H9 (cell line): ENCODE measurements at regions not wholly inside any gene's neighbourhood (a gene's known extent, or its start where the extent isn't known, plus 50 kb on each side); places are given as distances from the start of the nearest gene placed in this dataset.
"Not testable (repeated sequence)": the region's sequence is repeated elsewhere in the genome, so short reads cannot be mapped to it uniquely, and the experiment has no call there.

Source experiments
- DNase-seq: peaks from one replicate; pipeline ENCODE4 v3.0.0-alpha.2; 2017
- H2AFZ ChIP-seq: one replicate; pipeline ENCODE4 v1.6.1; 2013; ENCODE audit warnings: mild to moderate bottlenecking, low read length, control low read depth, moderate library complexity
- H2AK5ac ChIP-seq: 2 replicates; pipeline ENCODE4 v1.6.1; 2013; ENCODE audit warnings: low read length, control low read depth, mixed read lengths; ENCODE audit not compliant: insufficient read length
- H2BK120ac ChIP-seq: one replicate; pipeline ENCODE4 v1.6.1; 2013; ENCODE audit warnings: low read depth, mild to moderate bottlenecking, low read length, control low read depth, inconsistent platforms; ENCODE audit not compliant: poor library complexity, severe bottlenecking
- H2BK12ac ChIP-seq: 2 replicates; pipeline ENCODE4 v1.6.1; 2013; ENCODE audit warnings: low read length, control low read depth, mixed read lengths, low read depth; ENCODE audit not compliant: insufficient read length
- H2BK15ac ChIP-seq: 2 replicates; pipeline ENCODE4 v1.6.1; 2013; ENCODE audit warnings: low read depth, low read length, control low read depth
- H2BK20ac ChIP-seq: one replicate; pipeline ENCODE4 v1.6.1; 2013; ENCODE audit warnings: low read depth, mild to moderate bottlenecking, low read length, control low read depth, inconsistent platforms; ENCODE audit not compliant: poor library complexity, severe bottlenecking
- H2BK5ac ChIP-seq: 2 replicates; pipeline ENCODE4 v1.6.1; 2013; ENCODE audit warnings: low read length, control low read depth, mixed read lengths; ENCODE audit not compliant: insufficient read length
- H3K14ac ChIP-seq: 2 replicates; pipeline ENCODE4 v1.6.1; 2013; ENCODE audit warnings: low read length, control low read depth; ENCODE audit not compliant: insufficient read depth
- H3K18ac ChIP-seq: 2 replicates; pipeline ENCODE4 v1.6.1; 2013; ENCODE audit warnings: low read depth, mild to moderate bottlenecking, mixed read lengths, low read length, control low read depth; ENCODE audit not compliant: insufficient read length
- H3K23ac ChIP-seq: 2 replicates; pipeline ENCODE4 v1.6.1; 2013; ENCODE audit warnings: low read length, control low read depth, mixed read lengths, low read depth; ENCODE audit not compliant: insufficient read length
- H3K23me2 ChIP-seq: 2 replicates; pipeline ENCODE4 v1.6.1; 2013; ENCODE audit warnings: low read depth, mild to moderate bottlenecking, mixed read lengths, low read length, control low read depth; ENCODE audit not compliant: insufficient read length, poor library complexity, severe bottlenecking
- H3K27ac ChIP-seq: 2 replicates; pipeline ENCODE4 v1.5.1; 2013; ENCODE audit warnings: low read length, control low read depth, mixed read lengths, low read depth; ENCODE audit not compliant: insufficient read length
- H3K27me3 ChIP-seq: 2 replicates; pipeline ENCODE4 v1.6.1; 2013; ENCODE audit warnings: low read length, control low read depth, inconsistent platforms; ENCODE audit not compliant: insufficient read depth
- H3K4ac ChIP-seq: 2 replicates; pipeline ENCODE4 v1.6.1; 2013; ENCODE audit warnings: low read depth, mild to moderate bottlenecking, control low read depth, inconsistent platforms, low read length, moderate library complexity
- H3K4me1 ChIP-seq: 2 replicates; pipeline ENCODE4 v1.6.1; 2013; ENCODE audit warnings: low read length, control low read depth, inconsistent platforms; ENCODE audit not compliant: insufficient read depth
- H3K4me2 ChIP-seq: 2 replicates; pipeline ENCODE4 v1.6.1; 2013; ENCODE audit warnings: low read length, control low read depth, mixed read lengths; ENCODE audit not compliant: insufficient read length, insufficient read depth
- H3K56ac ChIP-seq: 2 replicates; pipeline ENCODE4 v1.6.1; 2013; ENCODE audit warnings: low read depth, mild to moderate bottlenecking, mixed read lengths, low read length, control low read depth; ENCODE audit not compliant: insufficient read length
- H3K79me1 ChIP-seq: 2 replicates; pipeline ENCODE4 v1.6.1; 2013; ENCODE audit warnings: low read depth, mild to moderate bottlenecking, moderate library complexity, low read length, control low read depth, inconsistent platforms; ENCODE audit not compliant: insufficient read depth, poor library complexity, severe bottlenecking
- H3K79me2 ChIP-seq: 2 replicates; pipeline ENCODE4 v1.6.1; 2013; ENCODE audit warnings: low read length, control low read depth, inconsistent platforms; ENCODE audit not compliant: insufficient read depth
- H3K9ac ChIP-seq: 2 replicates; pipeline ENCODE4 v1.6.1; 2013; ENCODE audit warnings: low read length, control low read depth, mixed read lengths; ENCODE audit not compliant: insufficient read length; ENCODE audit errors: extremely low read depth
- H3K9me3 ChIP-seq: one replicate; pipeline ENCODE4 v1.6.1; 2013; ENCODE audit warnings: low read depth, low read length, inconsistent platforms; ENCODE audit not compliant: control insufficient read depth
- H3T11ph ChIP-seq: one replicate; pipeline ENCODE4 v1.6.1; 2013; ENCODE audit warnings: mild to moderate bottlenecking, low read length, control low read depth, inconsistent platforms
- H4K20me1 ChIP-seq: one replicate; pipeline ENCODE4 v1.6.1; 2013; ENCODE audit not compliant: control insufficient read depth, insufficient read length, insufficient read depth
- H4K5ac ChIP-seq: 2 replicates; pipeline ENCODE4 v1.6.1; 2013; ENCODE audit warnings: low read depth, mild to moderate bottlenecking, mixed read lengths, low read length, control low read depth; ENCODE audit not compliant: insufficient read length
- H4K8ac ChIP-seq: replicated peaks from 2 replicates; pipeline ENCODE4 v1.6.1; 2013; ENCODE audit warnings: low read length, control low read depth, mixed read lengths, low read depth; ENCODE audit not compliant: insufficient read length
- H4K91ac ChIP-seq: 2 replicates; pipeline ENCODE4 v1.6.1; 2013; ENCODE audit warnings: low read depth, mild to moderate bottlenecking, moderate library complexity, mixed read lengths, low read length, control low read depth; ENCODE audit not compliant: insufficient read length
- H3K27ac Mint-ChIP-seq, 3 experiments: 2 replicates in 2 of 3; 3 replicates in 1 of 3; pipeline ENCODE4 v1.8.0; 2020 to 2021; ENCODE audit warnings: mixed read lengths in 3 of 3, mild to moderate bottlenecking in 1 of 3, moderate library complexity in 1 of 3
- H3K27me3 Mint-ChIP-seq: 2 replicates; pipeline ENCODE4 v1.8.0; 2021; ENCODE audit warnings: low read depth, mild to moderate bottlenecking, moderate library complexity, mixed read lengths
- H3K36me3 Mint-ChIP-seq, 3 experiments: 2 replicates in 2 of 3; 3 replicates in 1 of 3; pipeline ENCODE4 v1.8.0; 2020 to 2021; ENCODE audit warnings: low read depth in 3 of 3, mixed read lengths in 3 of 3; ENCODE audit not compliant: insufficient read depth in 1 of 3
- H3K4me1 Mint-ChIP-seq, 2 experiments: 2 replicates each; pipeline ENCODE4 v1.8.0; 2020; ENCODE audit warnings: mixed read lengths in 2 of 2
- H3K4me3 Mint-ChIP-seq, 2 experiments: 2 replicates in 1 of 2; 3 replicates in 1 of 2; pipeline ENCODE4 v1.8.0; 2020 to 2021; ENCODE audit warnings: mild to moderate bottlenecking in 2 of 2, mixed read lengths in 2 of 2, moderate library complexity in 1 of 2
- H3K9me3 Mint-ChIP-seq, 2 experiments: 2 replicates in 1 of 2; 3 replicates in 1 of 2; pipeline ENCODE4 v1.8.0; 2020; ENCODE audit warnings: mild to moderate bottlenecking in 2 of 2, mixed read lengths in 2 of 2, moderate library complexity in 1 of 2
- WGBS: extraction: QIAGEN DNeasy Blood & Tissue Kit; methylation state at CpG from one replicate; pipeline ENCODE4 v1.1.7; 2013; ENCODE audit warnings: missing lambda C conversion rate, low lambda C conversion rate, mixed read lengths; ENCODE audit not compliant: insufficient read length; ENCODE audit errors: extremely low coverage; 5-methylcytosine and 5-hydroxymethylcytosine counted together
- TF ChIP-seq, protein P1 (sequence below): fragments of 200-600 bp; sonication (generic); conservative IDR thresholded peaks from 3 replicates; pipeline ENCODE4 v1.8.0; 2021; ENCODE audit warnings: antibody characterized with exemption, mild to moderate bottlenecking

DNA sequence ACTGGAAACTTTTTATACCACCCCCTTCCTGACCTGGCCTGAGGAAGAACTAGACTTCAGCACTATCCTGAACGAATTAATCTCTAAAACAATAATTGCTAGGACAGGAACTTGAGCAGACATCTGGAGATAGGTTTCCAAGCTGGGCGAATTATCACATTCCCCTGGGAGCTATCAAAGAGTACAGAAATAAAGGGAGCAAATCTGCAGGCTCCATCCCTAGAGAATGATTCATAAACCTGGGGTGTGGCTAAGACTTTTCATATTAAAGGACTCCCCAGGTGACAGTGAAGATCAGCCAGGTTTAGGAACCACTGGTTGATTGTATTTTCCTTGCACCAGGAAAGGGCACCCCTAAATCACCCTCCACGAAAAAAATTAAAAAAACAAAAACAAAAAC is 105.6 kb upstream of the NOL4 start:
- Histone ChIP-seq H4K8ac (no peak overlapping the region), H3K9me3 (no peaks in the 10 kb centered on the region), H3T11ph (no peak overlapping the region), H3K18ac (no peak overlapping the region), H4K20me1 (no peaks in the 10 kb centered on the region), H3K23me2 (no peaks in the 10 kb centered on the region), H3K56ac (no peak overlapping the region), H3K9ac (no peak overlapping the region), H3K79me1 (no peaks in the 10 kb centered on the region), H4K5ac (no peak overlapping the region), H3K14ac (no peak overlapping the region), H3K79me2 (no peaks in the 10 kb centered on the region), H4K91ac (no peak overlapping the region), H3K4ac (no peak overlapping the region), H2BK5ac (no peak overlapping the region), H3K27ac (no peak overlapping the region), H2BK12ac (no peak overlapping the region), H3K4me1 (no peaks in the 10 kb centered on the region), H2AK5ac (no peak overlapping the region), H2BK20ac (no peak overlapping the region), H3K27me3 (no peaks in the 10 kb centered on the region), H3K4me2 (no peak overlapping the region), H2AFZ (no peak overlapping the region), H2BK15ac (no peak overlapping the region), H2BK120ac (no peak overlapping the region), H3K23ac (no peak overlapping the region)
- peaks cover 8 to 26% (median 17%) of the 10 kb centered on the region in 3 experiments; a peak in 6 of 7 replicates for H3K36me3 Mint-ChIP-seq
- WGBS = 100% methylated on average over 1 of the region's 3 CpGs
- DNase-seq = no peak
- TF ChIP-seq, protein P1, sequence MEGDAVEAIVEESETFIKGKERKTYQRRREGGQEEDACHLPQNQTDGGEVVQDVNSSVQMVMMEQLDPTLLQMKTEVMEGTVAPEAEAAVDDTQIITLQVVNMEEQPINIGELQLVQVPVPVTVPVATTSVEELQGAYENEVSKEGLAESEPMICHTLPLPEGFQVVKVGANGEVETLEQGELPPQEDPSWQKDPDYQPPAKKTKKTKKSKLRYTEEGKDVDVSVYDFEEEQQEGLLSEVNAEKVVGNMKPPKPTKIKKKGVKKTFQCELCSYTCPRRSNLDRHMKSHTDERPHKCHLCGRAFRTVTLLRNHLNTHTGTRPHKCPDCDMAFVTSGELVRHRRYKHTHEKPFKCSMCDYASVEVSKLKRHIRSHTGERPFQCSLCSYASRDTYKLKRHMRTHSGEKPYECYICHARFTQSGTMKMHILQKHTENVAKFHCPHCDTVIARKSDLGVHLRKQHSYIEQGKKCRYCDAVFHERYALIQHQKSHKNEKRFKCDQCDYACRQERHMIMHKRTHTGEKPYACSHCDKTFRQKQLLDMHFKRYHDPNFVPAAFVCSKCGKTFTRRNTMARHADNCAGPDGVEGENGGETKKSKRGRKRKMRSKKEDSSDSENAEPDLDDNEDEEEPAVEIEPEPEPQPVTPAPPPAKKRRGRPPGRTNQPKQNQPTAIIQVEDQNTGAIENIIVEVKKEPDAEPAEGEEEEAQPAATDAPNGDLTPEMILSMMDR = no peak
- H3K27ac Mint-ChIP-seq = no peak overlapping the region
- H3K9me3 Mint-ChIP-seq = peaks cover 9 to 11% of the 10 kb centered on the region in 2 experiments; a peak in 4 of 5 replicates
- H3K4me3 Mint-ChIP-seq = no peak overlapping the region
- peaks cover 2 to 8% of the 10 kb centered on the region in 2 experiments; a peak in 3 of 4 replicates for H3K4me1 Mint-ChIP-seq
- no peaks in the 10 kb centered on the region for H3K27me3 Mint-ChIP-seq

DNA sequence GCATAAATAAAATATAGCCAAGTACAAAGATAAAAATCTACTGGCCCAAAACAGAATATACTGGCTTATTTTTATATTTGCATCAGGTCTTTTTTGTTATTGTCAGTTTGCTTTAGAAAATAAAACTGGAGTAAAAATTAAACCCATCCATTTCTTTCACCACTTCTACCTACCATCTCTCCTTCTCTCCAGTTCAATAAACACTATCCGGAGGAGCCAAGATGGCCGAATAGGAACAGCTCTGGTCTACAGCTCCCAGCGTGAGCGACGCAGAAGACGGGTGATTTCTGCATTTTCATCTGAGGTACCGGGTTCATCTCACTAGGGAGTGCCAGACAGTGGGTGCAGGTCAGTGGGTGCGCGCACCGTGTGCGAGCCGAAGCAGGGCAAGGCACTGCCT is 106.2 kb upstream of the NOL4 start:
- not testable (repeated sequence) for H2AK5ac ChIP-seq, H3K9me3 ChIP-seq, H3K9ac ChIP-seq, H4K5ac ChIP-seq, H3K27me3 Mint-ChIP-seq, H3K4me1 ChIP-seq, H4K91ac ChIP-seq, H3K27ac ChIP-seq, H4K20me1 ChIP-seq, H2BK15ac ChIP-seq, H2BK12ac ChIP-seq, H3K18ac ChIP-seq, H3K14ac ChIP-seq, H3K4ac ChIP-seq, H3K4me2 ChIP-seq, H2BK20ac ChIP-seq, H2AFZ ChIP-seq, H4K8ac ChIP-seq, H3T11ph ChIP-seq, H2BK5ac ChIP-seq, H3K56ac ChIP-seq, DNase-seq, H3K79me2 ChIP-seq, H2BK120ac ChIP-seq, H3K23ac ChIP-seq, H3K79me1 ChIP-seq, H3K4me1 Mint-ChIP-seq, H3K23me2 ChIP-seq, H3K27me3 ChIP-seq
- Mint-ChIP-seq H3K4me3 (peak overlapping the region; percentile 40 to 65; a peak in 3 of 5 replicates), H3K27ac (peak overlapping the region in 1 of 3 experiments; percentile 93; a peak in 2 of 7 replicates), H3K36me3 (peaks cover 8 to 26% (median 17%) of the 10 kb centered on the region in 3 experiments; a peak in 6 of 7 replicates), H3K9me3 (peaks cover 9 to 11% of the 10 kb centered on the region in 2 experiments; a peak in 4 of 5 replicates)
- WGBS = no CpG with 5 or more reads among the region's 12 CpGs
